ENCODE measurements at regions not wholly inside any gene's neighbourhood (a gene's known extent, or its start where the extent isn't known, plus 50 kb on each side); places are given as distances from the start of the nearest gene placed in this dataset.

DNA sequence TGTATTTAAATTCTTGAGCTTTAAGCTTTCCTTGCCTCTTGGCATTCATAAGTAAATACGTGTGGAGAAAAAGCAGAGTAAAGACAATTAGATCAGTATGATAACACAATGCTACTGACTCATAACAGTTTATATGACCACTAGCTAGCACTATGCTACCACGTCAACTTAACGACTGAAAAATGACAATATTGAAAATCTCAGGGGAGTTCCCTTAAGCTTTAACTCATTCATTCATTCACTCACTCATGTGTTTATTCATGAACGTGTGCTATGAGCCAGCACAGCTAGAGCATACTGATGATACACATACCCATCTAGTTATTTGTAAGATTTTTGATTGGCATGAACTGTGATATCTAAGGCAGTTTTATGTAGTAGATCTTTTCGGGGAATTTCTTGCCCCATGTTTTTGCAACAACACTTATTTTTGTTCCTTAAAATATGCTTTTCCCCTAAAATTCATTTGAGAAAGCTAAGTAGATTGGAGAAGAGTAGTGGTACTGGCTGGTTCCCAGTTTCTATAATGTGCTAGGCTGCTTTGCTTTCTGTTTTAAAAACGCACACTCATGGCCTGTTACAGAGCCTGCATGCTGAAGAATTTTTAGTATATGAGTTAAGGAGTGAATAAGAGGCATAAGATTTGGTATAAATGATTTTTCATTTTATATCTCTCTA lies 57.4 kb upstream of the ACBD5 start:
- TF ChIP-seq POLR2A (IDR thresholded peaks at IDR 0.05) = no peak
- TF ChIP-seq, protein P1, sequence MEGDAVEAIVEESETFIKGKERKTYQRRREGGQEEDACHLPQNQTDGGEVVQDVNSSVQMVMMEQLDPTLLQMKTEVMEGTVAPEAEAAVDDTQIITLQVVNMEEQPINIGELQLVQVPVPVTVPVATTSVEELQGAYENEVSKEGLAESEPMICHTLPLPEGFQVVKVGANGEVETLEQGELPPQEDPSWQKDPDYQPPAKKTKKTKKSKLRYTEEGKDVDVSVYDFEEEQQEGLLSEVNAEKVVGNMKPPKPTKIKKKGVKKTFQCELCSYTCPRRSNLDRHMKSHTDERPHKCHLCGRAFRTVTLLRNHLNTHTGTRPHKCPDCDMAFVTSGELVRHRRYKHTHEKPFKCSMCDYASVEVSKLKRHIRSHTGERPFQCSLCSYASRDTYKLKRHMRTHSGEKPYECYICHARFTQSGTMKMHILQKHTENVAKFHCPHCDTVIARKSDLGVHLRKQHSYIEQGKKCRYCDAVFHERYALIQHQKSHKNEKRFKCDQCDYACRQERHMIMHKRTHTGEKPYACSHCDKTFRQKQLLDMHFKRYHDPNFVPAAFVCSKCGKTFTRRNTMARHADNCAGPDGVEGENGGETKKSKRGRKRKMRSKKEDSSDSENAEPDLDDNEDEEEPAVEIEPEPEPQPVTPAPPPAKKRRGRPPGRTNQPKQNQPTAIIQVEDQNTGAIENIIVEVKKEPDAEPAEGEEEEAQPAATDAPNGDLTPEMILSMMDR (IDR thresholded peaks at IDR 0.05) = no peak
